Loucy (cell line): ENCODE measurements at regions not wholly inside any gene's neighbourhood (a gene's known extent, or its start where the extent isn't known, plus 50 kb on each side); places are given as distances from the start of the nearest gene placed in this dataset.

Experiments
- H2AFZ ChIP-seq: fragments of 200-600 bp; sonication (generic); 2 replicates; pipeline ENCODE4 v1.6.0; 2016; ENCODE audit warnings: antibody characterized with exemption, mild to moderate bottlenecking, low read length, moderate library complexity
- H3F3A ChIP-seq: fragments of 200-600 bp; 2 replicates; pipeline ENCODE4 v1.6.0; 2016; ENCODE audit warnings: antibody characterized with exemption, low read depth, mild to moderate bottlenecking
- H3K27me3 ChIP-seq: fragments of 200-600 bp; sonication (generic); 2 replicates; pipeline ENCODE4 v1.6.1; 2014; ENCODE audit warnings: low read length, mild to moderate bottlenecking; ENCODE audit not compliant: insufficient read depth, poor library complexity, severe bottlenecking
- H3K36me3 ChIP-seq: fragments of 200-600 bp; sonication (generic); 2 replicates; pipeline ENCODE4 v1.6.1; 2016; ENCODE audit warnings: low read length; ENCODE audit not compliant: insufficient read depth
- H3K4me1 ChIP-seq: fragments of 200-600 bp; sonication (generic); 2 replicates; pipeline ENCODE4 v1.5.1; 2014; ENCODE audit warnings: low read length, mild to moderate bottlenecking; ENCODE audit not compliant: insufficient read depth, poor library complexity, severe bottlenecking
- H3K4me2 ChIP-seq: fragments of 200-600 bp; sonication (generic); 2 replicates; pipeline ENCODE4 v1.6.0; 2014; ENCODE audit warnings: antibody characterized with exemption, low read length, low read depth, mild to moderate bottlenecking; ENCODE audit not compliant: poor library complexity, severe bottlenecking
- H3K4me3 ChIP-seq: fragments of 200-600 bp; sonication (generic); 2 replicates; pipeline ENCODE4 v1.5.1; 2014; ENCODE audit warnings: low read length, mild to moderate bottlenecking, mixed read lengths; ENCODE audit not compliant: poor library complexity, severe bottlenecking
- H3K79me2 ChIP-seq: fragments of 200-600 bp; sonication (generic); 2 replicates; pipeline ENCODE4 v1.6.1; 2014; ENCODE audit warnings: low read length; ENCODE audit not compliant: insufficient read depth
- H3K9ac ChIP-seq: fragments of 200-600 bp; sonication (generic); 2 replicates; pipeline ENCODE4 v1.6.0; 2014; ENCODE audit warnings: mild to moderate bottlenecking, low read depth, low read length, moderate library complexity; ENCODE audit not compliant: poor library complexity, severe bottlenecking
- H3K9me2 ChIP-seq: fragments of 200-600 bp; sonication (generic); replicated peaks from 2 replicates; pipeline ENCODE4 v1.6.1; 2016; ENCODE audit warnings: low read depth, low read length, mixed read lengths
- H3K9me3 ChIP-seq: fragments of 200-600 bp; sonication (generic); 2 replicates; pipeline ENCODE4 v1.6.1; 2014; ENCODE audit warnings: mild to moderate bottlenecking, antibody characterized with exemption, low read length, low read depth; ENCODE audit not compliant: insufficient read depth
- H4K20me1 ChIP-seq: fragments of 200-600 bp; sonication (generic); 2 replicates; pipeline ENCODE4 v1.6.0; 2014; ENCODE audit warnings: antibody characterized with exemption, low read length, mild to moderate bottlenecking; ENCODE audit not compliant: insufficient read depth, poor library complexity, severe bottlenecking
- CTCF ChIP-seq: fragments of 200-600 bp; sonication (generic); conservative IDR thresholded peaks from 2 replicates; pipeline ENCODE4 v1.5.1; 2014; ENCODE audit warnings: mild to moderate bottlenecking, antibody characterized with exemption, low read length
- EZH2phosphoT487 ChIP-seq: fragments of 200-600 bp; IDR thresholded peaks from 2 replicates; pipeline ENCODE4 v1.6.1; 2018; ENCODE audit warnings: antibody characterized with exemption, mild to moderate bottlenecking, moderate library complexity, borderline replicate concordance

DNA sequence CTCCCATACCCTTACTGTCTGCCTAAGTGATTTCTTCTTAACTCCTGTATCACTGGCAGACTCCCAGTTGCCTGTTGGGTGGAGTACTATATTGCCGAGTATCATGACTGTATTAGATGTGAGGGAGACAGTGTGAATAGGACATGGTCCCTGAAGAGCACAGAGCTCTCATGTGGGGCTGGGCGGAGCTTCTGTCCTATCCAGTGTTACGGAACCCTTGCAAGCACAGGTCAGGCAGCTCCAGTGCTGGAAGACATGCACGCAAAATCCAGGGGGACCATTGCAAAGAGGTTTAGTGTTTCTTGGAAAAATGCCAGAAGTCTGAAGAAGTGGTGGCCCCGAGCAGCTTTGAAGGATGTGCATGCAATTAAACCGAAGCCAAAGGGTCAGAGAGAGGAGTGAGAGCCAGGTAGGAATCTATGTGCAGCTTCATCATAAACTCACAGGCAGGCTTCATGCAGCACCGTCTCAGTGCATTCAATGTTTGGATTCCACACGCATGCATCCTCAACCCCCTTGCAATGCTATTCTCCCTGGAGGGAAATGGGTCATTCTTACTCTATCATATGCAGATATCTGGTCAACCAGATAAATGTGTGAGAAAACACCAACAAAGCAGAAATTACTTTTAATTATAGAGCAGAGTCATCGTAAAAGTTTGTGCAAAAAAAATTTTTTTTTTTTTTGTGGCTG is 49.7 kb upstream of the DHRSX start:
- no peak overlapping the region for H3K9ac ChIP-seq
- H3K9me2 ChIP-seq: no peaks in the 10 kb centered on the region
- TF ChIP-seq CTCF (no peak), EZH2phosphoT487 (no peak)
- H3K79me2 ChIP-seq: no peaks in the 10 kb centered on the region
- H3K4me2 ChIP-seq: no peak overlapping the region
- H3K4me3 ChIP-seq: no peak overlapping the region
- H3K27me3 ChIP-seq: no peaks in the 10 kb centered on the region
- H3F3A ChIP-seq: no peaks in the 10 kb centered on the region
- no peaks in the 10 kb centered on the region for H4K20me1 ChIP-seq
- no peaks in the 10 kb centered on the region for H3K4me1 ChIP-seq
- H3K9me3 ChIP-seq: no peaks in the 10 kb centered on the region
- H2AFZ ChIP-seq: no peak overlapping the region
- H3K36me3 ChIP-seq: no peaks in the 10 kb centered on the region
